22Rv1 (cell line): ENCODE measurements at regions not wholly inside any gene's neighbourhood (a gene's known extent, or its start where the extent isn't known, plus 50 kb on each side); places are given as distances from the start of the nearest gene placed in this dataset.

Experiments used
- H3K27ac ChIP-seq: fragments of 450-650 bp; 2 replicates; pipeline ENCODE4 v1.5.1; 2017
- ZFX ChIP-seq: fragments of 450-650 bp; IDR thresholded peaks from 2 replicates; pipeline ENCODE4 v1.6.1; 2017; ENCODE audit warnings: antibody characterized with exemption, borderline replicate concordance
- TF ChIP-seq, protein P1 (sequence below): fragments of 450-650 bp; IDR thresholded peaks from 2 replicates; pipeline ENCODE4 v1.5.1; 2017; ENCODE audit warnings: mild to moderate bottlenecking

DNA sequence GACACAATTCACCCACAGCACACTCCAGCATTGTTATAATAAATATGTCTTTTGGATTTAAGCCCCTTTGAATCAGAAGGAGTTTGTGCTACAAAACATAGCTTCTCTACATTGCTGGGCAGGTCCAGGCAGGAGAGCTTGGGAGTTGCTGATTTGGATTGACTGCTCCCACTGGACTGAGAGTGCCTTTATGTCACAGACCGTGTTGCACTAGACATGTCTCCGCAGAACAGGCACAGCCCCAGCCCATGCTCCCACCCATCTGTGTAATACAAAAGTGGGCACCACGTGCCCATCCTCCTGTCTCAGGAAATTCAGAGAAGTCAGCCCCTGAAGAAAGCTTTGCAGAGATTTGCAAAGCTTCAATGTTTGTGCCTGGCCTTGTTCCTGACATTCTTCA lies 117.1 kb downstream of the MED10 start:
- TF ChIP-seq ZFX, result no peak
- TF ChIP-seq, protein P1, sequence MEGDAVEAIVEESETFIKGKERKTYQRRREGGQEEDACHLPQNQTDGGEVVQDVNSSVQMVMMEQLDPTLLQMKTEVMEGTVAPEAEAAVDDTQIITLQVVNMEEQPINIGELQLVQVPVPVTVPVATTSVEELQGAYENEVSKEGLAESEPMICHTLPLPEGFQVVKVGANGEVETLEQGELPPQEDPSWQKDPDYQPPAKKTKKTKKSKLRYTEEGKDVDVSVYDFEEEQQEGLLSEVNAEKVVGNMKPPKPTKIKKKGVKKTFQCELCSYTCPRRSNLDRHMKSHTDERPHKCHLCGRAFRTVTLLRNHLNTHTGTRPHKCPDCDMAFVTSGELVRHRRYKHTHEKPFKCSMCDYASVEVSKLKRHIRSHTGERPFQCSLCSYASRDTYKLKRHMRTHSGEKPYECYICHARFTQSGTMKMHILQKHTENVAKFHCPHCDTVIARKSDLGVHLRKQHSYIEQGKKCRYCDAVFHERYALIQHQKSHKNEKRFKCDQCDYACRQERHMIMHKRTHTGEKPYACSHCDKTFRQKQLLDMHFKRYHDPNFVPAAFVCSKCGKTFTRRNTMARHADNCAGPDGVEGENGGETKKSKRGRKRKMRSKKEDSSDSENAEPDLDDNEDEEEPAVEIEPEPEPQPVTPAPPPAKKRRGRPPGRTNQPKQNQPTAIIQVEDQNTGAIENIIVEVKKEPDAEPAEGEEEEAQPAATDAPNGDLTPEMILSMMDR, result no peak
- H3K27ac ChIP-seq, result no peak overlapping the region

DNA sequence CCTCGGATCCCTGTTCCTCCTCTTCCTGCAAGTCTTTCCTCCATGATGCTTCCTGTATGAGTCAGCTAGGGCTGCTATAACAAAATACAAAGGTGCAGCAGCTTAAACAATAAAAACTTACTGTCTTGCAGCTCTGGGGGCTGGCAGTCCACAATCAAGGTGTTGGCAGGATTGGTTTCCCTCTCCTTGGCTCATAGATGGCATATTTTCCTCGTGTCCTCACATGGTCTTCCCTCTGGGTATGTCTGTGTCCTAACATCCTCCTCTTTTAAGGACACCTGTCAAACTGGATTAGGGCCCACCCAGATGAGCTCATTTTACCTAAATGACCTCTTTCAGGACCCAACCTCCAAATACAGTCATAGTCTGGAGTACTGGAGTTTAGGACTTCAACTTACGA lies 117.5 kb downstream of the MED10 start:
- H3K27ac ChIP-seq, result no peak overlapping the region
- TF ChIP-seq ZFX, result no peak
- TF ChIP-seq, protein P1, result no peak

- H3K27ac ChIP-seq, result no peak overlapping the region
- TF ChIP-seq ZFX, result no peak
- TF ChIP-seq, protein P1, result no peak
These were observed 121.4 kb downstream of the MED10 start for GRCh38 chr5:6256901-6257300.

DNA sequence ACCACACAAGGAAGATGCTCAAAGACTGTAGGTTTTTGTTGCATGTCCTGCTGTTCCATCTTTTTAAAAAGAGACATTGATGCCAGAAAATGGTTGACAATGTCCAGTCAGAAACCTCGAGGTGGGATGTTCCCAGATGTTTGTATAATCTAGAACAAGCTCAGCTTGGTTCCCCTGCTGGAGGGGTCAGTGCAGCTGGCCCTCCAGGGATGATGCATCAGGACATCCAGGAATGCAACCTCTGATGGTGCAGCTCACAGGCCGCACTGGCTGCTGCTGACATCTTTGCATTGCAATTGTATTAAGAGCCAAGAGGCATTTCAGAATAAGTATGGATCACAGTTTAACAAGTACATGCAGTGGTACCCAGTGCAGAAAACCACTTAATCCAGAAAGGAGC lies 122.4 kb downstream of the MED10 start:
- H3K27ac ChIP-seq, result no peak overlapping the region
- TF ChIP-seq ZFX, result no peak

GRCh38 chr5:6253846-6254245 lies 124.5 kb downstream of the MED10 start:
- no peak for TF ChIP-seq ZFX
- TF ChIP-seq, protein P1, result no peak
- no peak overlapping the region for H3K27ac ChIP-seq

DNA sequence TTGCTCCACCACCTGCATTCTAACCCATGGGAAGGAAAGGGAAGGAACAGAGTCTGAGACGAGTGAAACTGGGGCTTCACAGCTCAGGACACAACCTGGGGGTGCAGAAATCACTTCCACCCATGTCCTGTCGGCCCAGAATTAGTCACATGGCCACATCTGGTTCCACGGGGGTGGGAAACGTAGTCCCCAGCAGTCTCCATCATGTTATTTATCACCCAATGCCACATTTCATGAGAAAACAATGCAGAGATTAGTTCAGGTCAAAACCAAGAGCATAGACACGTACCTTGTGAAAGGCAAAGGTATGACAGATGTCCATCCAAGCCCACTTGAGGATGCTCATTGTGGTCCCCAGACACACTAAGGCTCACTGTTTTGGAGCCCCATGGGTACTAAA lies 125.1 kb downstream of the MED10 start:
- TF ChIP-seq, protein P1, result no peak
- TF ChIP-seq ZFX, result no peak
- H3K27ac ChIP-seq, result no peak overlapping the region

DNA sequence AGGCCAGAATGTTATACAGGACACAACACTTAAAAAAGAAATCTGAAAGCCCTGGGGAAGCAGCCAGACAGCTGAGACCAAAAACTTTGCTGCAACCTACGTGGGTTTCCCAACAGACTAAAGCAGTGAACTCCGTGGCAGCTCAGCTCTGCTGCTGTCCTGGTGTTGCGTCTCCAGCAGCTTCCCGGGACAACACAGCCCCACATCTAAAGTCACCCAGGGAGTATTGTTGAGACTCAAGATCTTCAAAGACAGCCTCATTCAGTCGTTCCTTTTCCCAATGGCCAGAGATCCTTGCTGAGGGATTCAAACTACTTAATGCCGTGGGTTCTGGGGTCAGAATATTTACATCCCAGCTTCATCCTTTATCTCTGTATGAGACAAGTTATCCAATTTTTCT lies 125.8 kb downstream of the MED10 start:
- no peak for TF ChIP-seq ZFX
- TF ChIP-seq, protein P1, result no peak
- H3K27ac ChIP-seq, result no peak overlapping the region

GRCh38 chr5:6251565-6252102 lies 126.7 kb downstream of the MED10 start:
- TF ChIP-seq, protein P1, result no peak
- TF ChIP-seq ZFX, result no peak
- no peak overlapping the region for H3K27ac ChIP-seq
